ENCODE measurements at regions not wholly inside any gene's neighbourhood (a gene's known extent, or its start where the extent isn't known, plus 50 kb on each side); places are given as distances from the start of the nearest gene placed in this dataset.

- TF ChIP-seq CTCF (IDR thresholded peaks at IDR 0.05 in 4 of 5, conservative IDR thresholded peaks at IDR 0.05 in 1 of 5): no peak
- no peak for TF ChIP-seq POLR2A (IDR thresholded peaks at IDR 0.05)
These were observed 71.7 kb downstream of the OR2K2 start for GRCh38 chr9:111258209-111258874.
